Naive B cell (primary cell): ENCODE measurements at regions not wholly inside any gene's neighbourhood (a gene's known extent, or its start where the extent isn't known, plus 50 kb on each side); places are given as distances from the start of the nearest gene placed in this dataset.
"Not testable (repeated sequence)": the region's sequence is repeated elsewhere in the genome, so short reads cannot be mapped to it uniquely, and the experiment has no call there.

Source experiments
- ATAC-seq, 2 donors: fragments of 150-1000 bp; cut with Tn5 transposase; 2 replicates each; pipeline ENCODE4 v1.10.0; 2021; ENCODE audit warnings: low read depth in 2 of 2, mild to moderate bottlenecking in 2 of 2, moderate library complexity in 2 of 2
- DNase-seq: peaks from one replicate; pipeline ENCODE4 v3.0.0; 2022
- H3K27ac Mint-ChIP-seq, 6 donors: one replicate each; pipeline ENCODE4 v1.8.0; 2020 to 2022; ENCODE audit warnings: mild to moderate bottlenecking in 6 of 6, mixed read lengths in 6 of 6, moderate library complexity in 5 of 6, inconsistent platforms in 2 of 6
- H3K27me3 Mint-ChIP-seq, 3 donors: one replicate each; pipeline ENCODE4 v1.8.0; 2021 to 2022; ENCODE audit warnings: mixed read lengths in 3 of 3, mild to moderate bottlenecking in 1 of 3
- H3K36me3 Mint-ChIP-seq, 2 donors: one replicate each; pipeline ENCODE4 v1.8.0; 2020 to 2022; ENCODE audit warnings: mixed read lengths in 2 of 2, inconsistent platforms in 1 of 2, mild to moderate bottlenecking in 1 of 2
- H3K4me1 Mint-ChIP-seq, 3 donors: one replicate each; pipeline ENCODE4 v1.8.0; 2020 to 2022; ENCODE audit warnings: mixed read lengths in 3 of 3, inconsistent platforms in 1 of 3, mild to moderate bottlenecking in 1 of 3, moderate library complexity in 1 of 3
- H3K4me3 Mint-ChIP-seq, 8 donors: one replicate each; pipeline ENCODE4 v1.8.0; 2020 to 2022; ENCODE audit warnings: mild to moderate bottlenecking in 8 of 8, mixed read lengths in 8 of 8, moderate library complexity in 8 of 8, inconsistent platforms in 2 of 8
- H3K9me3 Mint-ChIP-seq, 7 donors: one replicate each; pipeline ENCODE4 v1.8.0; 2020 to 2022; ENCODE audit warnings: mixed read lengths in 7 of 7, mild to moderate bottlenecking in 5 of 7, inconsistent platforms in 2 of 7, moderate library complexity in 1 of 7

- Mint-ChIP-seq H3K27me3 (no peaks in the 10 kb centered on the region), H3K36me3 (no peaks in the 10 kb centered on the region), H3K4me3 (no peak overlapping the region), H3K9me3 (peaks cover 4 to 19% (median 12%) of the 10 kb centered on the region in 7 donors), H3K4me1 (no peaks in the 10 kb centered on the region), H3K27ac (no peak overlapping the region)
- ATAC-seq (no peak), DNase-seq (no peak)
Measured at GRCh38 chr6:140388815-140389214, 1014.4 kb upstream of the CITED2 start.

GRCh38 chr6:140388192-140388802, 1013.8 kb upstream of the CITED2 start:
- no peak overlapping the region for H3K4me3 Mint-ChIP-seq
- H3K36me3 Mint-ChIP-seq, result no peaks in the 10 kb centered on the region
- ATAC-seq, result no peak
- no peaks in the 10 kb centered on the region for H3K4me1 Mint-ChIP-seq
- H3K27me3 Mint-ChIP-seq, result no peaks in the 10 kb centered on the region
- H3K9me3 Mint-ChIP-seq, result peaks cover 4 to 19% (median 12%) of the 10 kb centered on the region in 7 donors
- H3K27ac Mint-ChIP-seq, result no peak overlapping the region
- no peak for DNase-seq

- no peak for DNase-seq
- Mint-ChIP-seq H3K36me3 (no peaks in the 10 kb centered on the region), H3K4me3 (no peak overlapping the region), H3K9me3 (peaks cover 4 to 19% (median 12%) of the 10 kb centered on the region in 7 donors), H3K4me1 (no peaks in the 10 kb centered on the region), H3K27ac (no peak overlapping the region), H3K27me3 (no peaks in the 10 kb centered on the region)
- ATAC-seq, result no peak
Measured at GRCh38 chr6:140385679-140386078, 1011.2 kb upstream of the CITED2 start.

- H3K27me3 Mint-ChIP-seq, result no peaks in the 10 kb centered on the region
- no peaks in the 10 kb centered on the region for H3K36me3 Mint-ChIP-seq
- no peak overlapping the region for H3K27ac Mint-ChIP-seq
- ATAC-seq (no peak), DNase-seq (no peak)
- no peak overlapping the region for H3K4me3 Mint-ChIP-seq
- peaks cover 4 to 19% (median 11%) of the 10 kb centered on the region in 7 donors for H3K9me3 Mint-ChIP-seq
- H3K4me1 Mint-ChIP-seq, result no peaks in the 10 kb centered on the region
Measured at GRCh38 chr6:140382355-140382754, 1007.9 kb upstream of the CITED2 start.

- Mint-ChIP-seq H3K27me3 (no peaks in the 10 kb centered on the region), H3K4me1 (no peaks in the 10 kb centered on the region), H3K27ac (no peak overlapping the region), H3K4me3 (no peak overlapping the region), H3K36me3 (no peaks in the 10 kb centered on the region), H3K9me3 (peaks cover 0 to 15% (median 6%) of the 10 kb centered on the region in 7 donors)
- no peak for DNase-seq
- ATAC-seq, result no peak
Measured at GRCh38 chr6:140380427-140381218, 1006.2 kb upstream of the CITED2 start.

GRCh38 chr6:140379919-140380318, 1005.5 kb upstream of the CITED2 start:
- Mint-ChIP-seq H3K4me1 (no peaks in the 10 kb centered on the region), H3K9me3 (peaks cover 0 to 11% (median 4%) of the 10 kb centered on the region in 7 donors), H3K27ac (no peak overlapping the region), H3K36me3 (no peaks in the 10 kb centered on the region), H3K4me3 (no peak overlapping the region), H3K27me3 (no peaks in the 10 kb centered on the region)
- no peak for ATAC-seq
- DNase-seq, result no peak

GRCh38 chr6:140376209-140376608, 1001.8 kb upstream of the CITED2 start:
- DNase-seq, result no peak
- H3K4me3 Mint-ChIP-seq, result no peak overlapping the region
- H3K27ac Mint-ChIP-seq, result peak overlapping the region in 1 of 6 donors; percentile 41
- ATAC-seq, result no peak
- no peaks in the 10 kb centered on the region for H3K27me3 Mint-ChIP-seq
- no peaks in the 10 kb centered on the region for H3K9me3 Mint-ChIP-seq
- no peaks in the 10 kb centered on the region for H3K4me1 Mint-ChIP-seq
- H3K36me3 Mint-ChIP-seq, result no peaks in the 10 kb centered on the region

- H3K4me1 Mint-ChIP-seq, ATAC-seq, H3K9me3 Mint-ChIP-seq, H3K27me3 Mint-ChIP-seq, H3K36me3 Mint-ChIP-seq, H3K4me3 Mint-ChIP-seq, H3K27ac Mint-ChIP-seq, DNase-seq: not testable (repeated sequence)
Measured at GRCh38 chr6:140373728-140374127, 999.3 kb upstream of the CITED2 start.

- H3K27ac Mint-ChIP-seq, result no peak overlapping the region
- no peaks in the 10 kb centered on the region for H3K36me3 Mint-ChIP-seq
- peaks cover 0 to 3% (median 0%) of the 10 kb centered on the region in 7 donors for H3K9me3 Mint-ChIP-seq
- DNase-seq (no peak), ATAC-seq (no peak)
- H3K4me3 Mint-ChIP-seq, result no peak overlapping the region
- H3K4me1 Mint-ChIP-seq, result no peaks in the 10 kb centered on the region
- H3K27me3 Mint-ChIP-seq, result no peaks in the 10 kb centered on the region
Measured at GRCh38 chr6:140372064-140372463, 997.6 kb upstream of the CITED2 start.

- DNase-seq (no peak), ATAC-seq (no peak)
- Mint-ChIP-seq H3K27me3 (no peaks in the 10 kb centered on the region), H3K4me1 (no peaks in the 10 kb centered on the region), H3K36me3 (no peaks in the 10 kb centered on the region), H3K9me3 (peaks cover 0 to 3% (median 0%) of the 10 kb centered on the region in 7 donors), H3K27ac (no peak overlapping the region), H3K4me3 (no peak overlapping the region)
Measured at GRCh38 chr6:140370976-140371870, 996.8 kb upstream of the CITED2 start.

- no peaks in the 10 kb centered on the region for H3K27me3 Mint-ChIP-seq
- no peaks in the 10 kb centered on the region for H3K36me3 Mint-ChIP-seq
- no peaks in the 10 kb centered on the region for H3K4me1 Mint-ChIP-seq
- H3K9me3 Mint-ChIP-seq, result peaks cover 0 to 7% (median 3%) of the 10 kb centered on the region in 7 donors
- ATAC-seq (no peak), DNase-seq (no peak)
- no peak overlapping the region for H3K4me3 Mint-ChIP-seq
- H3K27ac Mint-ChIP-seq, result no peak overlapping the region
Measured at GRCh38 chr6:140370441-140370840, 996.0 kb upstream of the CITED2 start.

GRCh38 chr6:140366991-140367390, 992.5 kb upstream of the CITED2 start:
- H3K27ac Mint-ChIP-seq, result no peak overlapping the region
- H3K36me3 Mint-ChIP-seq, result no peaks in the 10 kb centered on the region
- H3K4me1 Mint-ChIP-seq, result no peaks in the 10 kb centered on the region
- DNase-seq, result no peak
- H3K4me3 Mint-ChIP-seq, result no peak overlapping the region
- peaks cover 4 to 28% (median 10%) of the 10 kb centered on the region in 7 donors for H3K9me3 Mint-ChIP-seq
- ATAC-seq, result no peak
- no peaks in the 10 kb centered on the region for H3K27me3 Mint-ChIP-seq

- no peak for ATAC-seq
- no peak for DNase-seq
- no peaks in the 10 kb centered on the region for H3K27me3 Mint-ChIP-seq
- H3K4me3 Mint-ChIP-seq, result no peak overlapping the region
- H3K36me3 Mint-ChIP-seq, result no peaks in the 10 kb centered on the region
- no peaks in the 10 kb centered on the region for H3K4me1 Mint-ChIP-seq
- peaks cover 4 to 28% (median 11%) of the 10 kb centered on the region in 7 donors for H3K9me3 Mint-ChIP-seq
- H3K27ac Mint-ChIP-seq, result no peak overlapping the region
Measured at GRCh38 chr6:140364916-140365315, 990.5 kb upstream of the CITED2 start.
